ENCODE measurements at regions not wholly inside any gene's neighbourhood (a gene's known extent, or its start where the extent isn't known, plus 50 kb on each side); places are given as distances from the start of the nearest gene placed in this dataset.

DNA sequence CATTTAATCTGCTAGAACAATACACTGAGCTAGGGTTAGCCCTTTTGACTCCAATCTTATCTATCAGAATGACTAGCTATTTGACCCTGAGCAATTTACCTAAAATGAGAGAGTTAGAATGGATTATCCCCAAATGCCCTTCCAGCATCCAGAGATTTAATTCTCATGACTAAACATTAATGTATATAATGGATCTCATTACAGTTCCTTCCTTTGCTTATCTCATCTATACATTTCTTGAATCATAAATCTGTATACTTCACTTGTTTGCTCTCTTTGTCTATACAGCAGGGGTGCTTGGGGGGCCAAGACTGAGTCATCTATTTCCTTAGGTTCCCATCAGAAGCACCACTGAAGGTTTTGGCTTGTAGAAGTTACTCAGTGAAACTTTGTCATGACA, 565.8 kb downstream of the IGSF11 start:
- TF ChIP-seq, protein P1, sequence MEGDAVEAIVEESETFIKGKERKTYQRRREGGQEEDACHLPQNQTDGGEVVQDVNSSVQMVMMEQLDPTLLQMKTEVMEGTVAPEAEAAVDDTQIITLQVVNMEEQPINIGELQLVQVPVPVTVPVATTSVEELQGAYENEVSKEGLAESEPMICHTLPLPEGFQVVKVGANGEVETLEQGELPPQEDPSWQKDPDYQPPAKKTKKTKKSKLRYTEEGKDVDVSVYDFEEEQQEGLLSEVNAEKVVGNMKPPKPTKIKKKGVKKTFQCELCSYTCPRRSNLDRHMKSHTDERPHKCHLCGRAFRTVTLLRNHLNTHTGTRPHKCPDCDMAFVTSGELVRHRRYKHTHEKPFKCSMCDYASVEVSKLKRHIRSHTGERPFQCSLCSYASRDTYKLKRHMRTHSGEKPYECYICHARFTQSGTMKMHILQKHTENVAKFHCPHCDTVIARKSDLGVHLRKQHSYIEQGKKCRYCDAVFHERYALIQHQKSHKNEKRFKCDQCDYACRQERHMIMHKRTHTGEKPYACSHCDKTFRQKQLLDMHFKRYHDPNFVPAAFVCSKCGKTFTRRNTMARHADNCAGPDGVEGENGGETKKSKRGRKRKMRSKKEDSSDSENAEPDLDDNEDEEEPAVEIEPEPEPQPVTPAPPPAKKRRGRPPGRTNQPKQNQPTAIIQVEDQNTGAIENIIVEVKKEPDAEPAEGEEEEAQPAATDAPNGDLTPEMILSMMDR (IDR thresholded peaks at IDR 0.05; ENCODE audit: low read depth, low read length), result no peak
- TF ChIP-seq EZH2phosphoT487 (IDR thresholded peaks at IDR 0.05; ENCODE audit: low read depth), result no peak

Measured in OCI-LY3 (cell line).